IMR-90 (cell line): ENCODE measurements at regions not wholly inside any gene's neighbourhood (a gene's known extent, or its start where the extent isn't known, plus 50 kb on each side); places are given as distances from the start of the nearest gene placed in this dataset.

Experiments
- BHLHE40 ChIP-seq: fragments of 150-350 bp; IDR thresholded peaks from 2 replicates; pipeline ENCODE4 v1.6.1; 2016; ENCODE audit warnings: mild to moderate bottlenecking, low read depth, low read length
- CEBPB ChIP-seq: IDR thresholded peaks from 2 replicates; pipeline ENCODE4 v1.6.1; 2012; ENCODE audit warnings: low read depth, low read length, improper control_type of control experiment
- CHD1 ChIP-seq: IDR thresholded peaks from 2 replicates; pipeline ENCODE4 v1.6.1; 2012; ENCODE audit warnings: low read depth, low read length, improper control_type of control experiment
- CTCF ChIP-seq: conservative IDR thresholded peaks from 2 replicates; pipeline ENCODE4 v1.5.1; 2012; ENCODE audit warnings: mild to moderate bottlenecking, low read depth, low read length, improper control_type of control experiment
- FOS ChIP-seq: fragments of 150-350 bp; IDR thresholded peaks from 2 replicates; pipeline ENCODE4 v1.6.1; 2016; ENCODE audit warnings: low read depth, low read length
- MAFK ChIP-seq: IDR thresholded peaks from 2 replicates; pipeline ENCODE4 v1.6.1; 2012; ENCODE audit warnings: low read depth, low read length, improper control_type of control experiment
- MAZ ChIP-seq: IDR thresholded peaks from 2 replicates; pipeline ENCODE4 v1.6.1; 2012; ENCODE audit warnings: low read depth, mild to moderate bottlenecking, low read length, improper control_type of control experiment, moderate library complexity, borderline replicate concordance
- POLR2A ChIP-seq: IDR thresholded peaks from 2 replicates; pipeline ENCODE4 v1.6.1; 2012; ENCODE audit warnings: mild to moderate bottlenecking, low read depth, low read length
- RAD21 ChIP-seq: IDR thresholded peaks from 2 replicates; pipeline ENCODE4 v1.6.1; 2012; ENCODE audit warnings: low read length, improper control_type of control experiment
- RCOR1 ChIP-seq: IDR thresholded peaks from 2 replicates; pipeline ENCODE4 v1.6.1; 2012; ENCODE audit warnings: mild to moderate bottlenecking, low read length, improper control_type of control experiment; ENCODE audit not compliant: insufficient replicate concordance
- RFX5 ChIP-seq: IDR thresholded peaks from 2 replicates; pipeline ENCODE4 v1.8.0; 2012; ENCODE audit warnings: low read depth, mild to moderate bottlenecking, low read length, moderate library complexity
- SMC3 ChIP-seq: fragments of 150-350 bp; IDR thresholded peaks from 2 replicates; pipeline ENCODE4 v1.6.1; 2016; ENCODE audit warnings: low read depth, mild to moderate bottlenecking, antibody characterized with exemption, low read length, moderate library complexity
- USF2 ChIP-seq: fragments of 150-350 bp; IDR thresholded peaks from 2 replicates; pipeline ENCODE4 v1.6.1; 2017; ENCODE audit warnings: mild to moderate bottlenecking, antibody characterized with exemption, low read length, low read depth

- TF ChIP-seq MAFK, result no peak
- TF ChIP-seq RCOR1, result no peak
- no peak for TF ChIP-seq CTCF
- no peak for TF ChIP-seq USF2
- TF ChIP-seq CHD1, result no peak
- no peak for TF ChIP-seq MAZ
- TF ChIP-seq SMC3, result no peak
- no peak for TF ChIP-seq RFX5
- no peak for TF ChIP-seq POLR2A
- TF ChIP-seq FOS, result no peak
- TF ChIP-seq BHLHE40, result no peak
- TF ChIP-seq RAD21, result no peak
- TF ChIP-seq CEBPB, result no peak
Observed at GRCh38 chr5:152185547-152186245, 219.4 kb downstream of the NMUR2 start.
